Sigmoid colon (tissue), 4 donors: ENCODE measurements at regions not wholly inside any gene's neighbourhood (a gene's known extent, or its start where the extent isn't known, plus 50 kb on each side); places are given as distances from the start of the nearest gene placed in this dataset.

ENCODE experiments used
- CTCF ChIP-seq, 4 experiments: fragments of 450-650 bp in 3 of 4; fragments of 200-600 bp in 1 of 4; IDR thresholded peaks; one replicate each; pipeline ENCODE4 v1.5.1; 2016 to 2019; ENCODE audit warnings: antibody characterized with exemption in 4 of 4, mild to moderate bottlenecking in 3 of 4, moderate library complexity in 2 of 4
- POLR2AphosphoS5 ChIP-seq, 4 donors: sonication (generic); formaldehyde crosslinking; IDR thresholded peaks; one replicate each; pipeline ENCODE4 v1.6.1; 2017; ENCODE audit warnings: antibody characterized with exemption in 4 of 4

GRCh38 chr13:99738626-99739025, 232.9 kb downstream of the ZIC5 start:
- TF ChIP-seq POLR2AphosphoS5 (IDR thresholded peaks at IDR 0.05) (no peak), CTCF (IDR thresholded peaks at IDR 0.05) (no peak)
